ENCODE measurements at regions not wholly inside any gene's neighbourhood (a gene's known extent, or its start where the extent isn't known, plus 50 kb on each side); places are given as distances from the start of the nearest gene placed in this dataset.

- no peaks in the 10 kb centered on the region for H3K4me1 ChIP-seq (ENCODE audit: control insufficient read depth in 1 of 2, insufficient read depth in 2 of 2, low read length in 2 of 2)
- no peak overlapping the region for H3K27ac ChIP-seq (ENCODE audit: low read length)
- no peaks in the 10 kb centered on the region for H3K27me3 ChIP-seq (ENCODE audit: low read depth, low read length)
- H3K36me3 ChIP-seq (ENCODE audit: control insufficient read depth in 1 of 2, insufficient read depth in 2 of 2, low read length in 2 of 2), result no peaks in the 10 kb centered on the region
- no peak overlapping the region for H3K4me3 ChIP-seq (ENCODE audit: low read depth in 1 of 2, low read length in 2 of 2)
- no peaks in the 10 kb centered on the region for H3K9me3 ChIP-seq (ENCODE audit: control insufficient read depth in 1 of 2, low read length in 2 of 2)
These were observed 424.2 kb downstream of the FOXA2 start for GRCh38 chr20:22160101-22160652.

DNA sequence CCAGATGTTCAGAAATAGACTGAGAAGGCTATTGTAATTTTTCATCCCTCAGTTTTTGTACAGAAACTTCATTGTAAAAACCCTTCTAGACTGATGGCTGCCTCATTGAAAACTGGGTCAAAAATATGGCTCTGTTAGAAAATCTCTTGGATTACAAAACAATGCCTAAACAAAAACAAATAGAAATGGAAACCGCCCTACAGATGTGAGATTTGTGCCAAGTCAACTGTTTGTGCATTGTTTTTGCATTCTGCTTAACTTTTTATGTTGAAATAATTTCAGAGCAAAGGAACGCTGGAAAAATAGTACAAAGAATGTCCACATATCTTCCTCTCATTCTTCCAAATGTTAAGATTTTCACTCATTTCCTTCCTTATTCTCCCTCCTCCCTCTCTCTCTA, 425.1 kb downstream of the FOXA2 start:
- Histone ChIP-seq H3K4me1 (ENCODE audit: control insufficient read depth in 1 of 2, insufficient read depth in 2 of 2, low read length in 2 of 2) (no peaks in the 10 kb centered on the region), H3K27ac (ENCODE audit: low read length) (no peak overlapping the region), H3K9me3 (ENCODE audit: control insufficient read depth in 1 of 2, low read length in 2 of 2) (no peaks in the 10 kb centered on the region), H3K4me3 (ENCODE audit: low read depth in 1 of 2, low read length in 2 of 2) (no peak overlapping the region), H3K27me3 (ENCODE audit: low read depth, low read length) (no peaks in the 10 kb centered on the region), H3K36me3 (ENCODE audit: control insufficient read depth in 1 of 2, insufficient read depth in 2 of 2, low read length in 2 of 2) (no peaks in the 10 kb centered on the region)

DNA sequence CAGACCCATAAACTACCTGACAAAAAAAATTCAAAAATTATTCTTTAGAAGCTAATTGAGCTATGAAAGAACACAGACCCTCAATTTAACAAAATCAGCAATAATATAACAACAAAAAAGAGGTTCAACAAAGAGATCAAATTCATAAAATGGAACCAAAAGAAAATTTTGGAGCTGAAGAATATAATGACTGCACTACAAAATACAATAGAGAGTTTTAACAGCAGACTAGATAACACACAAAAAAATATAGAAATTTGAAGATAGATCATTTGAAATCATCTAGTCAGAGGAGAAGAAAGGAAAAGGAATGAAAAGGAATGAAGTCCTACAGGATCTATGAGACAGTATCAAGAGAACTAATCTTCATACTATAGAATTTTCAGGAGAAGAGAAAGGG, 422.1 kb downstream of the PAX1 start:
- Histone ChIP-seq H3K4me1 (ENCODE audit: control insufficient read depth in 1 of 2, insufficient read depth in 2 of 2, low read length in 2 of 2) (no peaks in the 10 kb centered on the region), H3K27me3 (ENCODE audit: low read depth, low read length) (no peaks in the 10 kb centered on the region), H3K9me3 (ENCODE audit: control insufficient read depth in 1 of 2, low read length in 2 of 2) (peaks cover 0 to 16% of the 10 kb centered on the region in 2 donors), H3K27ac (ENCODE audit: low read length) (no peak overlapping the region), H3K4me3 (ENCODE audit: low read depth in 1 of 2, low read length in 2 of 2) (no peak overlapping the region), H3K36me3 (ENCODE audit: control insufficient read depth in 1 of 2, insufficient read depth in 2 of 2, low read length in 2 of 2) (no peaks in the 10 kb centered on the region)

DNA sequence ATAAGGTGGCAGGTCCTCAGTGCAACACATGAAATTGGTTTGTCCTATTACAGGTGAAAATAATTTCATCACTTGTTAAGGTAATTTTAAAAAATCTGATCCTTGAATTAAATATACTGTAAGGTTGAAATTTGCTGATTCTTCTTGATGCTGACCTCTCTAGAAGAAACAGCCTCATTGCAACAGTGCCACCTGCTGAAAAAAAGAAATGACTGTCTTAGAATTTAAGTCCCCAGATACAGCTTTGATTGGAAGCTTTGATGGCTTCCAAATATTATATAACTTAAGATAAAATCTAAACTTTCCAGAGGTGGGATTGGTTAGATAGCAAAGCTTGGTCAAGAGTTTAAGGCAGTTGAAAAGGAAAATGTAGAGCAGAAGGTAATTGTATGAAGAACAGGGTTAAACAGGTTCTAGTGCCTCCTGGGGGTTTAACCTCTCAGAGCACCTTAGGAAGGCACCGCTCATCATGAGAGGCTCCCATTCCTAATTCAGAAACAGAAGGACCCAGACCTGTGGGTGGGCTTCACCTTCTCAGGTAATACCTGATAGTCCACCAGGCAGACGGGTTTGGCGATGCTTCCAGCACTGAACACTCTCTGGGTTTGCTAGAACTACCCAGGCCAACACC, 401.0 kb downstream of the PAX1 start:
- Histone ChIP-seq H3K27ac (ENCODE audit: low read length) (no peak overlapping the region), H3K36me3 (ENCODE audit: control insufficient read depth in 1 of 2, insufficient read depth in 2 of 2, low read length in 2 of 2) (no peaks in the 10 kb centered on the region), H3K4me1 (ENCODE audit: control insufficient read depth in 1 of 2, insufficient read depth in 2 of 2, low read length in 2 of 2) (no peaks in the 10 kb centered on the region)

GRCh38 chr20:22101606-22102005, 396.1 kb downstream of the PAX1 start:
- no peaks in the 10 kb centered on the region for H3K36me3 ChIP-seq (ENCODE audit: control insufficient read depth in 1 of 2, insufficient read depth in 2 of 2, low read length in 2 of 2)
- H3K9me3 ChIP-seq (ENCODE audit: control insufficient read depth in 1 of 2, low read length in 2 of 2), result no peaks in the 10 kb centered on the region
- no peaks in the 10 kb centered on the region for H3K4me1 ChIP-seq (ENCODE audit: control insufficient read depth in 1 of 2, insufficient read depth in 2 of 2, low read length in 2 of 2)
- H3K27ac ChIP-seq (ENCODE audit: low read length), result no peak overlapping the region
- no peaks in the 10 kb centered on the region for H3K27me3 ChIP-seq (ENCODE audit: low read depth, low read length)
- H3K4me3 ChIP-seq (ENCODE audit: low read depth in 1 of 2, low read length in 2 of 2), result no peak overlapping the region

More for the DNA sequence above, 401.0 kb downstream of the PAX1 start:
- Histone ChIP-seq H3K9me3 (ENCODE audit: control insufficient read depth in 1 of 2, low read length in 2 of 2) (no peaks in the 10 kb centered on the region), H3K4me3 (ENCODE audit: low read depth in 1 of 2, low read length in 2 of 2) (no peak overlapping the region), H3K27me3 (ENCODE audit: low read depth, low read length) (no peaks in the 10 kb centered on the region)

- H3K27ac ChIP-seq (ENCODE audit: low read length), result no peak overlapping the region
- no peaks in the 10 kb centered on the region for H3K36me3 ChIP-seq (ENCODE audit: control insufficient read depth in 1 of 2, insufficient read depth in 2 of 2, low read length in 2 of 2)
- H3K27me3 ChIP-seq (ENCODE audit: low read depth, low read length), result no peaks in the 10 kb centered on the region
- no peaks in the 10 kb centered on the region for H3K4me1 ChIP-seq (ENCODE audit: control insufficient read depth in 1 of 2, insufficient read depth in 2 of 2, low read length in 2 of 2)
- H3K9me3 ChIP-seq (ENCODE audit: control insufficient read depth in 1 of 2, low read length in 2 of 2), result no peaks in the 10 kb centered on the region
- H3K4me3 ChIP-seq (ENCODE audit: low read depth in 1 of 2, low read length in 2 of 2), result no peak overlapping the region
These were observed 395.2 kb downstream of the PAX1 start for GRCh38 chr20:22100686-22101085.

DNA sequence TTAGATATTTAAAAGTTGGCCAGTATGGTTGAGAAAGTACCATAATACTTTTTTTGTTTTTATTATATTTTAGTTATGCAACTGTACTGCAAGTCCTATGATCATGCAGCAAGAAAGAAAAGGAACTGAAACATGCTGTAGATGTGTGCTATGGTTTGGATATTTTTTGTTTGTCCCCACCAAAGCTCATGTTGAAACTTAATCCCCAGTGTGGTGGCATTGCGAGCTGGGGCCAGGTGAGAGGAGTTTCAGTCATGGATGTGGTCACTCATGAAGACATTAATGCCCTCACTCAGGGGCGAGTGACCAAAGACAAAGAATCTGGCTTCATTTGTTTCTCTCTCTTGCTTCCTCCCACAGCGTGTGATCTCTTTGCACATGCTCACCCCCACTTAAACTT, 393.9 kb downstream of the PAX1 start:
- H3K4me3 ChIP-seq (ENCODE audit: low read depth in 1 of 2, low read length in 2 of 2), result no peak overlapping the region
- H3K27me3 ChIP-seq (ENCODE audit: low read depth, low read length), result no peaks in the 10 kb centered on the region
- H3K9me3 ChIP-seq (ENCODE audit: control insufficient read depth in 1 of 2, low read length in 2 of 2), result no peaks in the 10 kb centered on the region
- H3K27ac ChIP-seq (ENCODE audit: low read length), result no peak overlapping the region
- H3K36me3 ChIP-seq (ENCODE audit: control insufficient read depth in 1 of 2, insufficient read depth in 2 of 2, low read length in 2 of 2), result no peaks in the 10 kb centered on the region
- no peaks in the 10 kb centered on the region for H3K4me1 ChIP-seq (ENCODE audit: control insufficient read depth in 1 of 2, insufficient read depth in 2 of 2, low read length in 2 of 2)

- Histone ChIP-seq H3K4me3 (ENCODE audit: low read depth in 1 of 2, low read length in 2 of 2) (no peak overlapping the region), H3K36me3 (ENCODE audit: control insufficient read depth in 1 of 2, insufficient read depth in 2 of 2, low read length in 2 of 2) (no peaks in the 10 kb centered on the region), H3K9me3 (ENCODE audit: control insufficient read depth in 1 of 2, low read length in 2 of 2) (peaks cover 0 to under 1% of the 10 kb centered on the region in 2 donors), H3K4me1 (ENCODE audit: control insufficient read depth in 1 of 2, insufficient read depth in 2 of 2, low read length in 2 of 2) (no peaks in the 10 kb centered on the region), H3K27me3 (ENCODE audit: low read depth, low read length) (no peaks in the 10 kb centered on the region), H3K27ac (ENCODE audit: low read length) (no peak overlapping the region)
These were observed 393.0 kb downstream of the PAX1 start for GRCh38 chr20:22098511-22098910.

- Histone ChIP-seq H3K36me3 (ENCODE audit: control insufficient read depth in 1 of 2, insufficient read depth in 2 of 2, low read length in 2 of 2) (no peaks in the 10 kb centered on the region), H3K4me1 (ENCODE audit: control insufficient read depth in 1 of 2, insufficient read depth in 2 of 2, low read length in 2 of 2) (no peaks in the 10 kb centered on the region), H3K27me3 (ENCODE audit: low read depth, low read length) (no peaks in the 10 kb centered on the region), H3K4me3 (ENCODE audit: low read depth in 1 of 2, low read length in 2 of 2) (no peak overlapping the region), H3K27ac (ENCODE audit: low read length) (no peak overlapping the region), H3K9me3 (ENCODE audit: control insufficient read depth in 1 of 2, low read length in 2 of 2) (peaks cover 0 to 25% of the 10 kb centered on the region in 2 donors)
These were observed 387.7 kb downstream of the PAX1 start for GRCh38 chr20:22093122-22093521.

DNA sequence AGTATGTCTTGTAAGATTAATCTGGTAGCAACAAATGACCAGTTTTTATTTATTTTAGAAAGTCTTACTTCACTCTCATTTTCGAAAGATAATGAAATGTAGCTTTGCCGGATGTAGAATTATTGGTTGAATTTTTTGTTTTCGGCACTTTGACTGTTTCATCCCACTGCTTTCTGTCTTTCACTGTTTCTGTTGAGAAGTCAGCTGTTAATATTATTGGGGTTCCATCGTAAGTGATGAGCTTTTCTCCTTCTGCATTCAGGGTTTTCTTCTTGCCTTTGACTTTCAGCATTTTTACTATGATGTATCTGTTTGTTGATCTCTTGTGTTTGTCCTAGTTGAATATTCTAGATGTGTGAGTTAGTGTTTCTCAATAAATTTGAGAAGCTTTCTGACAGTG, 383.4 kb downstream of the PAX1 start:
- Histone ChIP-seq H3K27ac (ENCODE audit: low read length) (no peak overlapping the region), H3K9me3 (ENCODE audit: control insufficient read depth in 1 of 2, low read length in 2 of 2) (peaks cover 0 to 25% of the 10 kb centered on the region in 2 donors), H3K36me3 (ENCODE audit: control insufficient read depth in 1 of 2, insufficient read depth in 2 of 2, low read length in 2 of 2) (no peaks in the 10 kb centered on the region), H3K4me1 (ENCODE audit: control insufficient read depth in 1 of 2, insufficient read depth in 2 of 2, low read length in 2 of 2) (no peaks in the 10 kb centered on the region), H3K27me3 (ENCODE audit: low read depth, low read length) (no peaks in the 10 kb centered on the region), H3K4me3 (ENCODE audit: low read depth in 1 of 2, low read length in 2 of 2) (no peak overlapping the region)

- H3K4me3 ChIP-seq (ENCODE audit: low read depth in 1 of 2, low read length in 2 of 2), result no peak overlapping the region
- no peak overlapping the region for H3K27ac ChIP-seq (ENCODE audit: low read length)
- no peaks in the 10 kb centered on the region for H3K27me3 ChIP-seq (ENCODE audit: low read depth, low read length)
- no peaks in the 10 kb centered on the region for H3K9me3 ChIP-seq (ENCODE audit: control insufficient read depth in 1 of 2, low read length in 2 of 2)
- H3K4me1 ChIP-seq (ENCODE audit: control insufficient read depth in 1 of 2, insufficient read depth in 2 of 2, low read length in 2 of 2), result no peaks in the 10 kb centered on the region
- H3K36me3 ChIP-seq (ENCODE audit: control insufficient read depth in 1 of 2, insufficient read depth in 2 of 2, low read length in 2 of 2), result no peaks in the 10 kb centered on the region
These were observed 375.5 kb downstream of the PAX1 start for GRCh38 chr20:22080985-22081384.

- Histone ChIP-seq H3K27me3 (ENCODE audit: low read depth, low read length) (no peaks in the 10 kb centered on the region), H3K9me3 (ENCODE audit: control insufficient read depth in 1 of 2, low read length in 2 of 2) (no peaks in the 10 kb centered on the region), H3K4me3 (ENCODE audit: low read depth in 1 of 2, low read length in 2 of 2) (no peak overlapping the region), H3K4me1 (ENCODE audit: control insufficient read depth in 1 of 2, insufficient read depth in 2 of 2, low read length in 2 of 2) (no peaks in the 10 kb centered on the region), H3K27ac (ENCODE audit: low read length) (no peak overlapping the region), H3K36me3 (ENCODE audit: control insufficient read depth in 1 of 2, insufficient read depth in 2 of 2, low read length in 2 of 2) (no peaks in the 10 kb centered on the region)
These were observed 369.2 kb downstream of the PAX1 start for GRCh38 chr20:22074635-22075034.
